Mesothelial cell of epicardium (in vitro differentiated cells): ENCODE measurements at regions not wholly inside any gene's neighbourhood (a gene's known extent, or its start where the extent isn't known, plus 50 kb on each side); places are given as distances from the start of the nearest gene placed in this dataset.

Experiments used
- DNase-seq, 2 experiments: peaks; one replicate each; pipeline ENCODE4 v3.0.0; 2021; ENCODE audit warnings: low spot score in 2 of 2; ENCODE audit not compliant: unreplicated experiment in 2 of 2
- H3K27ac Mint-ChIP-seq: 2 replicates; pipeline ENCODE4 v1.8.0; 2021; ENCODE audit warnings: mixed read lengths
- H3K27me3 Mint-ChIP-seq: 2 replicates; pipeline ENCODE4 v1.8.0; 2021; ENCODE audit warnings: low read depth, mixed read lengths
- H3K36me3 Mint-ChIP-seq: 2 replicates; pipeline ENCODE4 v1.8.0; 2021; ENCODE audit warnings: mixed read lengths
- H3K4me1 Mint-ChIP-seq: 2 replicates; pipeline ENCODE4 v1.8.0; 2021; ENCODE audit warnings: mixed read lengths
- H3K4me3 Mint-ChIP-seq: 2 replicates; pipeline ENCODE4 v1.8.0; 2021; ENCODE audit warnings: mild to moderate bottlenecking, moderate library complexity, mixed read lengths
- H3K9me3 Mint-ChIP-seq: 2 replicates; pipeline ENCODE4 v1.8.0; 2021; ENCODE audit warnings: mixed read lengths
- TF ChIP-seq, protein P1 (sequence below): fragments of 200-600 bp; sonication (generic); IDR thresholded peaks from one replicate; pipeline ENCODE4 v1.5.0; 2021; ENCODE audit warnings: antibody characterized with exemption; ENCODE audit not compliant: unreplicated experiment

DNA sequence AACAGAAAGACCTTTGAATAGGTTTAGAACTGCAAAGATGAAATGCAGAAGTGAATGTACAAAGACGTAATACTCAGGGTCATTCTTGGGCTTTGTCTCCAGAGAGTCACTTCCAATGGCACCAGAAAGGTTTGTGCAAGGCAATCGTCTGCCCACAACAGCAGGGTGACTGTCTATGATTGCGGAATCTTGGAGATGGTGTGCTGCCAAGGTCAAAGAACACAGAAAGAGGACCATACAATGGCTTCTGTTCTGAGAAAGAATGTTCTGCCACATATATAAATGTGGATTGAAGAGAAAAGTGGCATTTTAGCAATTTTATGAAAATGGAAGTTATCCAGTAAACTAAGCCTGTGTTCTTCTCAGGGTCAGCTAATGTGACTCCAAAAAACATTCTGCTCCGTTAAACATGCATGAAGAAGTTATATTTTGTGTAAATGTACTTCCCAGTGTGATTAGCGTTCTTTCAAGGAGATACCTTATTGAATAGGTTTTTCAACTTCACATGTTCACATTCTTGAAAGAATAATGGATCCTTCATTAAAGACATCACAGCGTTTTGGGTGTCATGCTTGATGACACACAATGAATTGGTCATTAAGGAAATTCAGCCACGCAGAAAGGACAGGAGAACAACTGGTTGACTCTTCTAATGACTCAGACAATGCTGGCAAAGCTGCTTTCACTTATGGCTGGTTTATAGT is 73.4 kb upstream of the CDH6 start:
- DNase-seq, result no peak

DNA sequence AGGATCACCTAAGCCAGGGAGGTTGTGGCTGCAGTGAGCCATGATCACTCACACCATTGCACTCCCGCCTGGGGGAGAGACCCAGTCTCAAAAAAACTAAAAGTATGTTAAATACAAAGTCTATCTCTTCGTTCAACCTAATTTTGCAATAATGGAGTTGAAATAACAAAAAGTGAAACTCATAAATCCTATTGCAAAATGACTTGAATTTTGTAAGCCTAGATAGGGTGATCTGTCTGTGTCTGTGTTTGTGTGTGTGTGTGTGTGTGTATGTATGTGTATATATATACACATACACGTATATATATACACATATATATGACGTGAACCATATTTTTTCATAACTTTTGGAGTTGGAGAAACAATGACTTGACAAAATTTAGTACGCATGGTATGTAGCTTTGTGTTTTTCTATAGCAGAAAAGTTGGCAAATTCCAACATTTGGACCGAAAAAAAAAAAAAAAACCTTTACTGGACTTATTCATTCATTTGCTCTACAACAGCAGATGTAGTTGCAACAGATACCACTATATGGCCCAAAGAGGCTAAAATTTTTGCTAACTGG is 76.9 kb upstream of the CDH6 start:
- Mint-ChIP-seq H3K4me3 (no peak overlapping the region), H3K36me3 (no peaks in the 10 kb centered on the region), H3K27ac (no peak overlapping the region), H3K9me3 (no peaks in the 10 kb centered on the region), H3K4me1 (no peaks in the 10 kb centered on the region), H3K27me3 (no peaks in the 10 kb centered on the region)
- TF ChIP-seq, protein P1, sequence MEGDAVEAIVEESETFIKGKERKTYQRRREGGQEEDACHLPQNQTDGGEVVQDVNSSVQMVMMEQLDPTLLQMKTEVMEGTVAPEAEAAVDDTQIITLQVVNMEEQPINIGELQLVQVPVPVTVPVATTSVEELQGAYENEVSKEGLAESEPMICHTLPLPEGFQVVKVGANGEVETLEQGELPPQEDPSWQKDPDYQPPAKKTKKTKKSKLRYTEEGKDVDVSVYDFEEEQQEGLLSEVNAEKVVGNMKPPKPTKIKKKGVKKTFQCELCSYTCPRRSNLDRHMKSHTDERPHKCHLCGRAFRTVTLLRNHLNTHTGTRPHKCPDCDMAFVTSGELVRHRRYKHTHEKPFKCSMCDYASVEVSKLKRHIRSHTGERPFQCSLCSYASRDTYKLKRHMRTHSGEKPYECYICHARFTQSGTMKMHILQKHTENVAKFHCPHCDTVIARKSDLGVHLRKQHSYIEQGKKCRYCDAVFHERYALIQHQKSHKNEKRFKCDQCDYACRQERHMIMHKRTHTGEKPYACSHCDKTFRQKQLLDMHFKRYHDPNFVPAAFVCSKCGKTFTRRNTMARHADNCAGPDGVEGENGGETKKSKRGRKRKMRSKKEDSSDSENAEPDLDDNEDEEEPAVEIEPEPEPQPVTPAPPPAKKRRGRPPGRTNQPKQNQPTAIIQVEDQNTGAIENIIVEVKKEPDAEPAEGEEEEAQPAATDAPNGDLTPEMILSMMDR, result no peak
- no peak for DNase-seq

More for the DNA sequence above, 73.4 kb upstream of the CDH6 start:
- H3K4me3 Mint-ChIP-seq, result no peak overlapping the region
- no peak overlapping the region for H3K27ac Mint-ChIP-seq
- no peaks in the 10 kb centered on the region for H3K27me3 Mint-ChIP-seq
- TF ChIP-seq, protein P1, result no peak
- H3K36me3 Mint-ChIP-seq, result no peaks in the 10 kb centered on the region
- peaks cover 6% of the 10 kb centered on the region for H3K4me1 Mint-ChIP-seq
- H3K9me3 Mint-ChIP-seq, result peaks cover 9% of the 10 kb centered on the region

DNA sequence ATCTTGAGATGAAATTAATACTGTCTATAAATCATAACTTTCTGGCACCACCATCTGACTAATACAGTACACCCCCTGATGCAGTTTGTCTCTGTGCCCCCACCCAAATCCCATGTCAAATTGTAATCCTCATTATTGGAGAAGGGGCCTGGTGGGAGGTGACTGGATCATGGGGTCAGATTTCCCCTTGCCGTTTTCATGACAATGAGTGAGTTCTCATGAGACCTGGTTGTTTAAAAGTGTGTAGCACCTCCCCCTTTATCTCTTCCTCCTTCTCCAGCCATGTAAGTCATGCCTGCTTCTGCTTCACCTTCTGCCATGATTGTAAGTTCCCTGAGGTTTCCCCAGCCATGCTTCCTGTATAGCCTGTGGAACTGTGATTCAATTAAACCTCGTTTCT is 78.7 kb upstream of the CDH6 start:
- no peaks in the 10 kb centered on the region for H3K27me3 Mint-ChIP-seq
- H3K36me3 Mint-ChIP-seq, result no peaks in the 10 kb centered on the region
- no peak overlapping the region for H3K4me3 Mint-ChIP-seq
- TF ChIP-seq, protein P1, result no peak
- H3K27ac Mint-ChIP-seq, result no peak overlapping the region
- no peaks in the 10 kb centered on the region for H3K9me3 Mint-ChIP-seq
- no peak for DNase-seq
- no peaks in the 10 kb centered on the region for H3K4me1 Mint-ChIP-seq

DNA sequence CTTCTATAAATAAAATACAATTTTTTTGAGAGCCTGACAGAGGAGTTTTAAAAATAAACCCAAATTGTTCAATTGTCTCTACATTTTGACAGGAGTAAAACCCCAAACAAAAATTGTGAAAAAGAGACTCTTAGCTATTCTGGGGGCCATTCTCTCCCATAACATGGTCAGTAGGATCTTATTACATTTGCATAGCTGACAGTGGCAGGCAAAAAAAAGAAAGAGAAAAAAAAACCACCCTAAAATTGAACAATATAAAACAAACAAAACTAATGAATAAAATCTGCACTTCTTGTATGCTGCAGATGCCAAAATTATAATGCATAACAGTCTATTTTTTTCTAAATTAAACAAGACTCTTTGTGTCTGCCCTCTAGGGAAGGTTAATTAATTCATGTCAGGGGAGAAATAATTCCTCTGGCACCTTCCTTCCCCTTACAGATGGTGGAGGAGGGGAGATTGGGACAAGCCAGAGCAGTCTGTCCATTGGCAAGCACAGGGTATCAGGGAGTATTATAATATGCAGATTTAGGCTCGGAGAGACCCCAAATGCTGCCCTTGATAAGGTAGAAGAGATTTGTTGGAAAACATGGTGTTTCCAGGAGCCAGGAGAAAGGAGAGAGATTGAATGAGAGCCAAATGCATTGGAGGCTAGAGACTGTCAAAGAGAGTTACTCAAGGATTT is 79.7 kb upstream of the CDH6 start:
- no peak overlapping the region for H3K4me3 Mint-ChIP-seq

DNA sequence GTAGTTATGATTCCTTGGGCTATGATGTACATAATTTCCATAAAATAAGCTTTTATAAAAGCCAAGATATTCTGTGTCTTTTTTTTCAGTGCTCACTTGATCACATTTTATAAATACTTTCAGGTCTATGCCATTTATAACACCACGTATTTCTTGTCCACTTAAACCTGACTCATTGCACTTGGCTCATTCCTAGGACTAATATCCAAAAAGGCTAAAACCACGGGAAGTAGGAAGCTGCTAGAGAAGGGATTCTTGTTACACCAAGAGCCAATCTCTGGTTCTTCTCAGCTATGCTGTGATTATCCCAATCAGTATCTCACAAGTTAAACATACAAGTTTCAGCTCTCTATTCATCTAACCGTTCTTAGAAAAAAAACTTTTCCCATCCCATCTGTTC is 80.4 kb upstream of the CDH6 start:
- Mint-ChIP-seq H3K4me1 (no peaks in the 10 kb centered on the region), H3K27ac (no peak overlapping the region), H3K4me3 (no peak overlapping the region), H3K36me3 (no peaks in the 10 kb centered on the region), H3K27me3 (no peaks in the 10 kb centered on the region), H3K9me3 (no peaks in the 10 kb centered on the region)
- TF ChIP-seq, protein P1, result no peak
- no peak for DNase-seq

More for the DNA sequence above, 79.7 kb upstream of the CDH6 start:
- no peak for DNase-seq
- no peaks in the 10 kb centered on the region for H3K36me3 Mint-ChIP-seq
- no peaks in the 10 kb centered on the region for H3K4me1 Mint-ChIP-seq
- H3K27ac Mint-ChIP-seq, result no peak overlapping the region
- TF ChIP-seq, protein P1, result no peak
- no peaks in the 10 kb centered on the region for H3K9me3 Mint-ChIP-seq
- H3K27me3 Mint-ChIP-seq, result no peaks in the 10 kb centered on the region
